Loucy (cell line): ENCODE measurements at regions not wholly inside any gene's neighbourhood (a gene's known extent, or its start where the extent isn't known, plus 50 kb on each side); places are given as distances from the start of the nearest gene placed in this dataset.

Source experiments
- H2AFZ ChIP-seq: fragments of 200-600 bp; sonication (generic); 2 replicates; pipeline ENCODE4 v1.6.0; 2016; ENCODE audit warnings: antibody characterized with exemption, mild to moderate bottlenecking, low read length, moderate library complexity
- H3F3A ChIP-seq: fragments of 200-600 bp; 2 replicates; pipeline ENCODE4 v1.6.0; 2016; ENCODE audit warnings: antibody characterized with exemption, low read depth, mild to moderate bottlenecking
- H3K27me3 ChIP-seq: fragments of 200-600 bp; sonication (generic); 2 replicates; pipeline ENCODE4 v1.6.1; 2014; ENCODE audit warnings: low read length, mild to moderate bottlenecking; ENCODE audit not compliant: insufficient read depth, poor library complexity, severe bottlenecking
- H3K36me3 ChIP-seq: fragments of 200-600 bp; sonication (generic); 2 replicates; pipeline ENCODE4 v1.6.1; 2016; ENCODE audit warnings: low read length; ENCODE audit not compliant: insufficient read depth
- H3K4me1 ChIP-seq: fragments of 200-600 bp; sonication (generic); 2 replicates; pipeline ENCODE4 v1.5.1; 2014; ENCODE audit warnings: low read length, mild to moderate bottlenecking; ENCODE audit not compliant: insufficient read depth, poor library complexity, severe bottlenecking
- H3K4me2 ChIP-seq: fragments of 200-600 bp; sonication (generic); 2 replicates; pipeline ENCODE4 v1.6.0; 2014; ENCODE audit warnings: antibody characterized with exemption, low read length, low read depth, mild to moderate bottlenecking; ENCODE audit not compliant: poor library complexity, severe bottlenecking
- H3K4me3 ChIP-seq: fragments of 200-600 bp; sonication (generic); 2 replicates; pipeline ENCODE4 v1.5.1; 2014; ENCODE audit warnings: low read length, mild to moderate bottlenecking, mixed read lengths; ENCODE audit not compliant: poor library complexity, severe bottlenecking
- H3K79me2 ChIP-seq: fragments of 200-600 bp; sonication (generic); 2 replicates; pipeline ENCODE4 v1.6.1; 2014; ENCODE audit warnings: low read length; ENCODE audit not compliant: insufficient read depth
- H3K9ac ChIP-seq: fragments of 200-600 bp; sonication (generic); 2 replicates; pipeline ENCODE4 v1.6.0; 2014; ENCODE audit warnings: mild to moderate bottlenecking, low read depth, low read length, moderate library complexity; ENCODE audit not compliant: poor library complexity, severe bottlenecking
- H3K9me2 ChIP-seq: fragments of 200-600 bp; sonication (generic); replicated peaks from 2 replicates; pipeline ENCODE4 v1.6.1; 2016; ENCODE audit warnings: low read depth, low read length, mixed read lengths
- H3K9me3 ChIP-seq: fragments of 200-600 bp; sonication (generic); 2 replicates; pipeline ENCODE4 v1.6.1; 2014; ENCODE audit warnings: mild to moderate bottlenecking, antibody characterized with exemption, low read length, low read depth; ENCODE audit not compliant: insufficient read depth
- H4K20me1 ChIP-seq: fragments of 200-600 bp; sonication (generic); 2 replicates; pipeline ENCODE4 v1.6.0; 2014; ENCODE audit warnings: antibody characterized with exemption, low read length, mild to moderate bottlenecking; ENCODE audit not compliant: insufficient read depth, poor library complexity, severe bottlenecking
- CTCF ChIP-seq: fragments of 200-600 bp; sonication (generic); conservative IDR thresholded peaks from 2 replicates; pipeline ENCODE4 v1.5.1; 2014; ENCODE audit warnings: mild to moderate bottlenecking, antibody characterized with exemption, low read length
- EZH2phosphoT487 ChIP-seq: fragments of 200-600 bp; IDR thresholded peaks from 2 replicates; pipeline ENCODE4 v1.6.1; 2018; ENCODE audit warnings: antibody characterized with exemption, mild to moderate bottlenecking, moderate library complexity, borderline replicate concordance

- TF ChIP-seq EZH2phosphoT487 (no peak), CTCF (no peak)
- no peaks in the 10 kb centered on the region for H3K36me3 ChIP-seq
- H3K4me3 ChIP-seq = no peak overlapping the region
- no peaks in the 10 kb centered on the region for H4K20me1 ChIP-seq
- H3K4me1 ChIP-seq = no peaks in the 10 kb centered on the region
- no peaks in the 10 kb centered on the region for H3K27me3 ChIP-seq
- H3K79me2 ChIP-seq = no peaks in the 10 kb centered on the region
- no peak overlapping the region for H3K9ac ChIP-seq
- H3K9me3 ChIP-seq = no peaks in the 10 kb centered on the region
- no peak overlapping the region for H3K4me2 ChIP-seq
- no peaks in the 10 kb centered on the region for H3K9me2 ChIP-seq
- no peak overlapping the region for H2AFZ ChIP-seq
- no peaks in the 10 kb centered on the region for H3F3A ChIP-seq
These were observed 1105.1 kb downstream of the OLFM4 start for GRCh38 chr13:54133746-54134145.

- H3F3A ChIP-seq = no peaks in the 10 kb centered on the region
- no peaks in the 10 kb centered on the region for H3K9me3 ChIP-seq
- H3K36me3 ChIP-seq = no peaks in the 10 kb centered on the region
- no peaks in the 10 kb centered on the region for H3K4me1 ChIP-seq
- H3K4me2 ChIP-seq = no peak overlapping the region
- no peaks in the 10 kb centered on the region for H4K20me1 ChIP-seq
- no peaks in the 10 kb centered on the region for H3K27me3 ChIP-seq
- H3K9ac ChIP-seq = no peak overlapping the region
- no peak overlapping the region for H2AFZ ChIP-seq
- TF ChIP-seq CTCF (no peak), EZH2phosphoT487 (no peak)
- H3K79me2 ChIP-seq = no peaks in the 10 kb centered on the region
- no peak overlapping the region for H3K4me3 ChIP-seq
- no peaks in the 10 kb centered on the region for H3K9me2 ChIP-seq
These were observed 1116.2 kb downstream of the OLFM4 start for GRCh38 chr13:54144828-54145227.

DNA sequence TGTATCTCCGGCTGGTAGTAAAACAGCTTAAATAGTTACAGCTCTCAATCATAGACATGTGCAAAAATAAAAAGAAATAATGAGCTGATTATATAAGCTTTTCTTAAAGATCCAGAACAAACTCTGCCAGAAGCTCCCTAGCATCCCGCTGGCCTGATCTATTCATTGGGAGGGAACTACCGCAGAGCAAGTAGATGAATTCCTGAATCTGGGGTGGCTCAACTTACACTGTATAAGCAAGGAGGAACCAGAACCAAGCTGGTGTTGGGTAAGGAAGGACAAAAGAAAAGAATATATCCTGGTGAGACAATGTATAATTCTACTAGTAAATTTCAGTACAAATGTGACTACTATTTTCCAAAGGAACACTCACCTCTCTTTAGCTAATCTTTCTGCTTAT lies 1122.2 kb downstream of the OLFM4 start:
- Histone ChIP-seq H3K4me3 (no peak overlapping the region), H3F3A (no peaks in the 10 kb centered on the region), H3K9me3 (no peaks in the 10 kb centered on the region), H2AFZ (no peak overlapping the region), H4K20me1 (no peaks in the 10 kb centered on the region), H3K79me2 (no peaks in the 10 kb centered on the region), H3K9ac (no peak overlapping the region), H3K4me1 (no peaks in the 10 kb centered on the region), H3K36me3 (no peaks in the 10 kb centered on the region), H3K4me2 (no peak overlapping the region), H3K9me2 (no peaks in the 10 kb centered on the region), H3K27me3 (no peaks in the 10 kb centered on the region)
- no peak for TF ChIP-seq EZH2phosphoT487
- TF ChIP-seq CTCF = no peak
